A673 (cell line): ENCODE measurements at regions not wholly inside any gene's neighbourhood (a gene's known extent, or its start where the extent isn't known, plus 50 kb on each side); places are given as distances from the start of the nearest gene placed in this dataset.

Source experiments
- EZH2 ChIP-seq: fragments of 200-600 bp; sonication (generic); IDR thresholded peaks from 2 replicates; pipeline ENCODE4 v1.6.1; 2017; ENCODE audit warnings: borderline replicate concordance, low read depth, mild to moderate bottlenecking, mixed read lengths, antibody characterized with exemption, low read length; ENCODE audit not compliant: poor library complexity, severe bottlenecking
- TF ChIP-seq, protein P1 (sequence below): fragments of 300-800, 200-600 bp; sonication (generic); conservative IDR thresholded peaks from 2 replicates; pipeline ENCODE4 v1.5.1; 2017; ENCODE audit warnings: low read depth, mild to moderate bottlenecking, antibody characterized with exemption, low read length, moderate library complexity, mixed read lengths

DNA sequence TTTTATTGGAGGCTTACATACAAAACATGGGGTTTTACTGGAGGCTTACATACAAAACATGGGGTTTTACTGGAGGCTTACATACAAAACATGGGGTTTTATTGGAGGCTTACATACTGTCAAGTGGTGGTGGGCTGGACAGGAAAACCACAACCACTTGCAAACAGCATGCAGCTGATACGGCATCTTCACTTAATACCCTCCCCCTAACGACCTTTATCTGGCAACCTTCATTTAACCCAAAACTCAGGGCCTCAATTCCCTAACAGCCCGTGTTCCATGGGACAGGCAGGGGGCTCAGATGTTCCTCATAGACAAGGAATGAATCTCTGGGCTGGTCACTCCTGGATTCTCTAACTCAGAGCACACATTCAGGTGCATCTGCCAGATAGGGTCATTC is 137.1 kb downstream of the CD47 start:
- no peak for TF ChIP-seq EZH2
- TF ChIP-seq, protein P1, sequence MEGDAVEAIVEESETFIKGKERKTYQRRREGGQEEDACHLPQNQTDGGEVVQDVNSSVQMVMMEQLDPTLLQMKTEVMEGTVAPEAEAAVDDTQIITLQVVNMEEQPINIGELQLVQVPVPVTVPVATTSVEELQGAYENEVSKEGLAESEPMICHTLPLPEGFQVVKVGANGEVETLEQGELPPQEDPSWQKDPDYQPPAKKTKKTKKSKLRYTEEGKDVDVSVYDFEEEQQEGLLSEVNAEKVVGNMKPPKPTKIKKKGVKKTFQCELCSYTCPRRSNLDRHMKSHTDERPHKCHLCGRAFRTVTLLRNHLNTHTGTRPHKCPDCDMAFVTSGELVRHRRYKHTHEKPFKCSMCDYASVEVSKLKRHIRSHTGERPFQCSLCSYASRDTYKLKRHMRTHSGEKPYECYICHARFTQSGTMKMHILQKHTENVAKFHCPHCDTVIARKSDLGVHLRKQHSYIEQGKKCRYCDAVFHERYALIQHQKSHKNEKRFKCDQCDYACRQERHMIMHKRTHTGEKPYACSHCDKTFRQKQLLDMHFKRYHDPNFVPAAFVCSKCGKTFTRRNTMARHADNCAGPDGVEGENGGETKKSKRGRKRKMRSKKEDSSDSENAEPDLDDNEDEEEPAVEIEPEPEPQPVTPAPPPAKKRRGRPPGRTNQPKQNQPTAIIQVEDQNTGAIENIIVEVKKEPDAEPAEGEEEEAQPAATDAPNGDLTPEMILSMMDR, result no peak
